PC-3 (cell line): ENCODE measurements at regions not wholly inside any gene's neighbourhood (a gene's known extent, or its start where the extent isn't known, plus 50 kb on each side); places are given as distances from the start of the nearest gene placed in this dataset.

Source experiments
- EZH2 ChIP-seq: fragments of 300-600 bp; sonication (generic); IDR thresholded peaks from one replicate; pipeline ENCODE4 v1.6.1; 2017; ENCODE audit warnings: antibody characterized with exemption, mild to moderate bottlenecking, low read length; ENCODE audit not compliant: unreplicated experiment
- EZH2phosphoT487 ChIP-seq: fragments of 300-600 bp; sonication (generic); IDR thresholded peaks from 2 replicates; pipeline ENCODE4 v1.6.1; 2018; ENCODE audit warnings: mild to moderate bottlenecking, antibody characterized with exemption, low read length, borderline replicate concordance
- TF ChIP-seq, protein P1 (sequence below): fragments of 300-600 bp; sonication (generic); conservative IDR thresholded peaks from 2 replicates; pipeline ENCODE4 v1.5.1; 2017; ENCODE audit warnings: antibody characterized with exemption, low read depth, mild to moderate bottlenecking, low read length

GRCh38 chr9:13568841-13569601 is 289.5 kb upstream of the MPDZ start:
- TF ChIP-seq EZH2phosphoT487 (no peak), EZH2 (no peak)
- TF ChIP-seq, protein P1, sequence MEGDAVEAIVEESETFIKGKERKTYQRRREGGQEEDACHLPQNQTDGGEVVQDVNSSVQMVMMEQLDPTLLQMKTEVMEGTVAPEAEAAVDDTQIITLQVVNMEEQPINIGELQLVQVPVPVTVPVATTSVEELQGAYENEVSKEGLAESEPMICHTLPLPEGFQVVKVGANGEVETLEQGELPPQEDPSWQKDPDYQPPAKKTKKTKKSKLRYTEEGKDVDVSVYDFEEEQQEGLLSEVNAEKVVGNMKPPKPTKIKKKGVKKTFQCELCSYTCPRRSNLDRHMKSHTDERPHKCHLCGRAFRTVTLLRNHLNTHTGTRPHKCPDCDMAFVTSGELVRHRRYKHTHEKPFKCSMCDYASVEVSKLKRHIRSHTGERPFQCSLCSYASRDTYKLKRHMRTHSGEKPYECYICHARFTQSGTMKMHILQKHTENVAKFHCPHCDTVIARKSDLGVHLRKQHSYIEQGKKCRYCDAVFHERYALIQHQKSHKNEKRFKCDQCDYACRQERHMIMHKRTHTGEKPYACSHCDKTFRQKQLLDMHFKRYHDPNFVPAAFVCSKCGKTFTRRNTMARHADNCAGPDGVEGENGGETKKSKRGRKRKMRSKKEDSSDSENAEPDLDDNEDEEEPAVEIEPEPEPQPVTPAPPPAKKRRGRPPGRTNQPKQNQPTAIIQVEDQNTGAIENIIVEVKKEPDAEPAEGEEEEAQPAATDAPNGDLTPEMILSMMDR: no peak
